HG03571 (cell line): ENCODE measurements at regions not wholly inside any gene's neighbourhood (a gene's known extent, or its start where the extent isn't known, plus 50 kb on each side); places are given as distances from the start of the nearest gene placed in this dataset.

Experiments used
- ATAC-seq: cut with Tn5 transposase; IDR thresholded peaks from one replicate; pipeline ENCODE4 v1.9.1; 2021; ENCODE audit not compliant: unreplicated experiment

GRCh38 chr14:87186737-87187136, 806.2 kb downstream of the GALC start:
- ATAC-seq: no peak

GRCh38 chr14:87185961-87186560, 806.9 kb downstream of the GALC start:
- no peak for ATAC-seq

- no peak for ATAC-seq
These were observed 808.8 kb downstream of the GALC start for GRCh38 chr14:87184180-87184579.

- ATAC-seq: no peak
These were observed 811.7 kb downstream of the GALC start for GRCh38 chr14:87181288-87181687.

- ATAC-seq: no peak
These were observed 813.0 kb downstream of the GALC start for GRCh38 chr14:87179936-87180335.

- ATAC-seq: no peak
These were observed 814.7 kb downstream of the GALC start for GRCh38 chr14:87178277-87178676.

GRCh38 chr14:87175175-87175574, 817.8 kb downstream of the GALC start:
- no peak for ATAC-seq

GRCh38 chr14:87171141-87171540, 821.8 kb downstream of the GALC start:
- no peak for ATAC-seq

GRCh38 chr14:87170179-87170578, 822.8 kb downstream of the GALC start:
- ATAC-seq: no peak

GRCh38 chr14:87169362-87169761, 823.6 kb downstream of the GALC start:
- ATAC-seq: no peak

- no peak for ATAC-seq
These were observed 831.5 kb downstream of the GALC start for GRCh38 chr14:87161502-87161901.

GRCh38 chr14:87160989-87161388, 832.0 kb downstream of the GALC start:
- ATAC-seq: no peak

- ATAC-seq: no peak
These were observed 834.7 kb downstream of the GALC start for GRCh38 chr14:87158283-87158682.

- no peak for ATAC-seq
These were observed 836.1 kb downstream of the GALC start for GRCh38 chr14:87156878-87157277.

- ATAC-seq: no peak
These were observed 837.0 kb downstream of the GALC start for GRCh38 chr14:87155856-87156488.

GRCh38 chr14:87153901-87154300, 839.1 kb downstream of the GALC start:
- ATAC-seq: no peak

- no peak for ATAC-seq
These were observed 839.6 kb downstream of the GALC start for GRCh38 chr14:87153391-87153790.

GRCh38 chr14:87152693-87153092, 840.3 kb downstream of the GALC start:
- ATAC-seq: no peak

GRCh38 chr14:87149583-87150354, 843.2 kb downstream of the GALC start:
- ATAC-seq: no peak

- no peak for ATAC-seq
These were observed 844.3 kb downstream of the GALC start for GRCh38 chr14:87148655-87149054.

GRCh38 chr14:87142551-87143211, 850.3 kb downstream of the GALC start:
- no peak for ATAC-seq

- ATAC-seq: no peak
These were observed 851.2 kb downstream of the GALC start for GRCh38 chr14:87141801-87142200.
